ENCODE measurements at regions not wholly inside any gene's neighbourhood (a gene's known extent, or its start where the extent isn't known, plus 50 kb on each side); places are given as distances from the start of the nearest gene placed in this dataset.

GRCh38 chr1:224513787-224514209, 79.2 kb upstream of the WDR26 start:
- H3K4me1 Mint-ChIP-seq = peaks cover 26% of the 10 kb centered on the region
- H3K36me3 Mint-ChIP-seq = no peaks in the 10 kb centered on the region
- peak; percentile 79 to 95 for DNase-seq (ENCODE audit: low spot score in 2 of 2, unreplicated experiment in 2 of 2)
- peak; percentile 90 for TF ChIP-seq CTCF (IDR thresholded peaks at IDR 0.05; ENCODE audit: unreplicated experiment)
- H3K9me3 Mint-ChIP-seq = no peaks in the 10 kb centered on the region
- no peak overlapping the region for H3K27ac Mint-ChIP-seq
- no peak overlapping the region for H3K4me3 Mint-ChIP-seq
- H3K27me3 Mint-ChIP-seq (ENCODE audit: low read depth) = no peaks in the 10 kb centered on the region

GRCh38 chr1:224517171-224517570, 82.6 kb upstream of the WDR26 start:
- Mint-ChIP-seq H3K27ac (no peak overlapping the region), H3K4me1 (peaks cover 11% of the 10 kb centered on the region), H3K9me3 (no peaks in the 10 kb centered on the region), H3K4me3 (no peak overlapping the region), H3K27me3 (ENCODE audit: low read depth) (no peaks in the 10 kb centered on the region), H3K36me3 (no peaks in the 10 kb centered on the region)
- no peak for DNase-seq (ENCODE audit: low spot score in 2 of 2, unreplicated experiment in 2 of 2)
- no peak for TF ChIP-seq CTCF (IDR thresholded peaks at IDR 0.05; ENCODE audit: unreplicated experiment)

GRCh38 chr1:224518528-224518927, 83.9 kb upstream of the WDR26 start:
- no peak for DNase-seq (ENCODE audit: low spot score in 2 of 2, unreplicated experiment in 2 of 2)
- Mint-ChIP-seq H3K9me3 (no peaks in the 10 kb centered on the region), H3K4me3 (no peak overlapping the region), H3K27me3 (ENCODE audit: low read depth) (no peaks in the 10 kb centered on the region), H3K27ac (no peak overlapping the region), H3K4me1 (peaks cover 11% of the 10 kb centered on the region), H3K36me3 (no peaks in the 10 kb centered on the region)
- no peak for TF ChIP-seq CTCF (IDR thresholded peaks at IDR 0.05; ENCODE audit: unreplicated experiment)

GRCh38 chr1:224519874-224520273, 85.3 kb upstream of the WDR26 start:
- H3K4me3 Mint-ChIP-seq = no peak overlapping the region
- no peaks in the 10 kb centered on the region for H3K27me3 Mint-ChIP-seq (ENCODE audit: low read depth)
- no peaks in the 10 kb centered on the region for H3K9me3 Mint-ChIP-seq
- TF ChIP-seq CTCF (IDR thresholded peaks at IDR 0.05; ENCODE audit: unreplicated experiment) = no peak
- H3K4me1 Mint-ChIP-seq = peaks cover 5% of the 10 kb centered on the region
- no peak overlapping the region for H3K27ac Mint-ChIP-seq
- no peaks in the 10 kb centered on the region for H3K36me3 Mint-ChIP-seq
- no peak for DNase-seq (ENCODE audit: low spot score in 2 of 2, unreplicated experiment in 2 of 2)

GRCh38 chr1:224520808-224521207, 86.2 kb upstream of the WDR26 start:
- H3K27me3 Mint-ChIP-seq (ENCODE audit: low read depth) = no peaks in the 10 kb centered on the region
- no peak overlapping the region for H3K4me3 Mint-ChIP-seq
- H3K27ac Mint-ChIP-seq = no peak overlapping the region
- H3K36me3 Mint-ChIP-seq = no peaks in the 10 kb centered on the region
- H3K9me3 Mint-ChIP-seq = no peaks in the 10 kb centered on the region
- peaks cover 5% of the 10 kb centered on the region for H3K4me1 Mint-ChIP-seq
- no peak for DNase-seq (ENCODE audit: low spot score in 2 of 2, unreplicated experiment in 2 of 2)
- TF ChIP-seq CTCF (IDR thresholded peaks at IDR 0.05; ENCODE audit: unreplicated experiment) = no peak
